GM23338 (cell line): ENCODE measurements at regions not wholly inside any gene's neighbourhood (a gene's known extent, or its start where the extent isn't known, plus 50 kb on each side); places are given as distances from the start of the nearest gene placed in this dataset.

Experiments
- EZH2phosphoT487 ChIP-seq: fragments of 200-600 bp; sonication (generic); IDR thresholded peaks from one replicate; pipeline ENCODE4 v1.8.1; 2018; ENCODE audit warnings: antibody characterized with exemption; ENCODE audit not compliant: unreplicated experiment
- POLR2AphosphoS5 ChIP-seq: IDR thresholded peaks from 2 replicates; pipeline ENCODE4 v1.6.1; 2016; ENCODE audit warnings: antibody characterized with exemption, low read depth
- TF ChIP-seq, protein P1 (sequence below), 2 experiments: fragments of 200-600 bp in 1 of 2; sonication (generic) in 1 of 2; conservative IDR thresholded peaks; 2 replicates each; pipeline versions ENCODE4 v1.5.1 to v1.6.1; 2016 to 2017; ENCODE audit warnings: antibody characterized with exemption in 2 of 2, low read depth in 2 of 2, mild to moderate bottlenecking in 2 of 2, moderate library complexity in 1 of 2

DNA sequence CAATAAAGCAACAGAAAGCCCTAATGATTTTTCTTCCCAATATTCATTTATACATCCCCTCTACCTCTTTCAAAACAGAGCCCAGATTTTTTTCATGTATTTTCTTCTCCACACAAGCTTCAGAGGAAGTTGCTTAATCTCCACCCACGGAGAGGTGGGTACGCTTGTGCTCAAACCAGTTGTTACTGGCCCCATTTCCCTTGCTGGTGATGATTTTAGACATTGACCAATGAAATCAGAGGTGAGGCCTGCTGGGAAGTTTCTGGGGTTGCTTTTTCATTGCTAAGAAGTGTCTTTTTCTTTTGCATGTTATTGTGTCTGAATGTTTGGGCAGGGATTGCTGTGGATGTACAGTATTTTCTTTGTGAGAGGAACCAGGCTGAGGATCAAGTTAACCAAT is 448.1 kb upstream of the B3GALT2 start:
- TF ChIP-seq, protein P1, sequence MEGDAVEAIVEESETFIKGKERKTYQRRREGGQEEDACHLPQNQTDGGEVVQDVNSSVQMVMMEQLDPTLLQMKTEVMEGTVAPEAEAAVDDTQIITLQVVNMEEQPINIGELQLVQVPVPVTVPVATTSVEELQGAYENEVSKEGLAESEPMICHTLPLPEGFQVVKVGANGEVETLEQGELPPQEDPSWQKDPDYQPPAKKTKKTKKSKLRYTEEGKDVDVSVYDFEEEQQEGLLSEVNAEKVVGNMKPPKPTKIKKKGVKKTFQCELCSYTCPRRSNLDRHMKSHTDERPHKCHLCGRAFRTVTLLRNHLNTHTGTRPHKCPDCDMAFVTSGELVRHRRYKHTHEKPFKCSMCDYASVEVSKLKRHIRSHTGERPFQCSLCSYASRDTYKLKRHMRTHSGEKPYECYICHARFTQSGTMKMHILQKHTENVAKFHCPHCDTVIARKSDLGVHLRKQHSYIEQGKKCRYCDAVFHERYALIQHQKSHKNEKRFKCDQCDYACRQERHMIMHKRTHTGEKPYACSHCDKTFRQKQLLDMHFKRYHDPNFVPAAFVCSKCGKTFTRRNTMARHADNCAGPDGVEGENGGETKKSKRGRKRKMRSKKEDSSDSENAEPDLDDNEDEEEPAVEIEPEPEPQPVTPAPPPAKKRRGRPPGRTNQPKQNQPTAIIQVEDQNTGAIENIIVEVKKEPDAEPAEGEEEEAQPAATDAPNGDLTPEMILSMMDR (conservative IDR thresholded peaks at IDR 0.05; ENCODE audit: low read depth in 2 of 2) = no peak
- TF ChIP-seq EZH2phosphoT487 = no peak
- no peak for TF ChIP-seq POLR2AphosphoS5
